H1 (cell line): ENCODE measurements at regions not wholly inside any gene's neighbourhood (a gene's known extent, or its start where the extent isn't known, plus 50 kb on each side); places are given as distances from the start of the nearest gene placed in this dataset.

ENCODE experiments used
- USF2 ChIP-seq: IDR thresholded peaks from 2 replicates; pipeline ENCODE4 v1.6.1; 2011; ENCODE audit warnings: low read length, improper control_type of control experiment

GRCh38 chr3:132160198-132160597 is 125.4 kb upstream of the CPNE4 start (continued):
- TF ChIP-seq USF2 = no peak
